Ovary (tissue), 3 donors: ENCODE measurements at regions not wholly inside any gene's neighbourhood (a gene's known extent, or its start where the extent isn't known, plus 50 kb on each side); places are given as distances from the start of the nearest gene placed in this dataset.

Source experiments
- CTCF ChIP-seq, 3 donors: fragments of 450-650 bp in 2 of 3; fragments of 200-600 bp in 1 of 3; IDR thresholded peaks; one replicate each; pipeline versions ENCODE4 v1.5.1 to v1.8.0; 2016 to 2022; ENCODE audit warnings: antibody characterized with exemption in 3 of 3, mild to moderate bottlenecking in 1 of 3
- POLR2A ChIP-seq: fragments of 450-650 bp; IDR thresholded peaks from one replicate; pipeline ENCODE4 v1.6.1; 2017; ENCODE audit warnings: antibody characterized with exemption, mild to moderate bottlenecking, moderate library complexity
- donor health status: DM: no; HTN: no; CAD: no.

- TF ChIP-seq CTCF (IDR thresholded peaks at IDR 0.05) (no peak), POLR2A (no peak)
Measured at GRCh38 chr18:61123309-61123708, 209.9 kb upstream of the CDH20 start.
